Caco-2 (cell line): ENCODE measurements at regions not wholly inside any gene's neighbourhood (a gene's known extent, or its start where the extent isn't known, plus 50 kb on each side); places are given as distances from the start of the nearest gene placed in this dataset.

Experiments
- BruUV-seq: library from RNA; stranded (reverse); fragments of 400-500 nt; replicated peaks from 2 replicates; lab custom pipeline; 2021; lab: Mats Ljungman, UMichigan
- CTCF ChIA-PET: fragments of 300-600 bp; sonication (Branson Sonifier 250); formaldehyde crosslinking; loops from one replicate; lab custom pipeline; 2022; ENCODE audit warnings: antibody characterized with exemption; lab: Charles Lee
- POLR2A ChIA-PET: fragments of 300-600 bp; sonication (Branson Sonifier 250); formaldehyde crosslinking; loops from one replicate; lab custom pipeline; 2022; ENCODE audit warnings: antibody characterized with exemption; lab: Charles Lee
- DNase-seq, 2 experiments: peaks; one replicate each; pipeline versions ENCODE4 v3.0.0 to v3.0.0-alpha.2; 2020 to 2022
- H3K27me3 ChIP-seq: replicated peaks from 2 replicates; pipeline ENCODE4 v1.6.0; 2011; ENCODE audit warnings: low read length; ENCODE audit not compliant: control insufficient read depth, insufficient read depth
- H3K36me3 ChIP-seq: 2 replicates; pipeline ENCODE4 v1.5.1; 2011; ENCODE audit warnings: low read length; ENCODE audit not compliant: control insufficient read depth, insufficient read depth
- H3K4me1 ChIP-seq: fragments of 250-450 bp; sonication (Bioruptor Pico); 2 replicates; pipeline ENCODE4 v1.5.1; 2020; ENCODE audit warnings: mild to moderate bottlenecking
- H3K4me3 ChIP-seq: 2 replicates; pipeline ENCODE4 v1.5.1; 2011; ENCODE audit warnings: low read depth, mild to moderate bottlenecking, control low read depth, low read length
- H3K9me3 ChIP-seq: fragments of 250-450 bp; sonication (Bioruptor Pico); 2 replicates; pipeline ENCODE4 v1.5.1; 2020; ENCODE audit warnings: mild to moderate bottlenecking, moderate library complexity
- H3K27ac Mint-ChIP-seq: one replicate; pipeline ENCODE4 v1.8.0; 2022; ENCODE audit warnings: mixed read lengths; ENCODE audit not compliant: unreplicated experiment
- H3K27me3 Mint-ChIP-seq: one replicate; pipeline ENCODE4 v1.8.0; 2022; ENCODE audit warnings: mixed read lengths; ENCODE audit not compliant: insufficient read depth, unreplicated experiment
- H3K36me3 Mint-ChIP-seq: one replicate; pipeline ENCODE4 v1.8.0; 2022; ENCODE audit warnings: mild to moderate bottlenecking, mixed read lengths; ENCODE audit not compliant: insufficient read depth, unreplicated experiment
- H3K4me1 Mint-ChIP-seq: one replicate; pipeline ENCODE4 v1.8.0; 2022; ENCODE audit warnings: low read depth, mixed read lengths; ENCODE audit not compliant: unreplicated experiment
- H3K4me3 Mint-ChIP-seq: one replicate; pipeline ENCODE4 v1.8.0; 2022; ENCODE audit warnings: mild to moderate bottlenecking, moderate library complexity, mixed read lengths; ENCODE audit not compliant: unreplicated experiment
- H3K9me3 Mint-ChIP-seq: one replicate; pipeline ENCODE4 v1.8.0; 2022; ENCODE audit warnings: mixed read lengths; ENCODE audit not compliant: unreplicated experiment
- CTCF ChIP-seq, 2 experiments: fragments of 200-600 bp in 1 of 2; IDR thresholded peaks; 1 replicate in 1 of 2; 2 replicates in 1 of 2; pipeline versions ENCODE4 v1.5.1 to v1.8.0; 2011 to 2022; ENCODE audit warnings: antibody characterized with exemption in 1 of 2, control low read depth in 1 of 2, inconsistent platforms in 1 of 2, low read depth in 1 of 2, low read length in 1 of 2, mild to moderate bottlenecking in 1 of 2, moderate library complexity in 1 of 2; ENCODE audit not compliant: insufficient read depth in 1 of 2, severe bottlenecking in 1 of 2, unreplicated experiment in 1 of 2
- intact Hi-C: fragments of 100-400 bp; cut with micrococcal nuclease; formaldehyde crosslinking; loops from one replicate; pipeline ENCODE4 v1.10.0; 2022; ENCODE audit not compliant: unreplicated experiment

DNA sequence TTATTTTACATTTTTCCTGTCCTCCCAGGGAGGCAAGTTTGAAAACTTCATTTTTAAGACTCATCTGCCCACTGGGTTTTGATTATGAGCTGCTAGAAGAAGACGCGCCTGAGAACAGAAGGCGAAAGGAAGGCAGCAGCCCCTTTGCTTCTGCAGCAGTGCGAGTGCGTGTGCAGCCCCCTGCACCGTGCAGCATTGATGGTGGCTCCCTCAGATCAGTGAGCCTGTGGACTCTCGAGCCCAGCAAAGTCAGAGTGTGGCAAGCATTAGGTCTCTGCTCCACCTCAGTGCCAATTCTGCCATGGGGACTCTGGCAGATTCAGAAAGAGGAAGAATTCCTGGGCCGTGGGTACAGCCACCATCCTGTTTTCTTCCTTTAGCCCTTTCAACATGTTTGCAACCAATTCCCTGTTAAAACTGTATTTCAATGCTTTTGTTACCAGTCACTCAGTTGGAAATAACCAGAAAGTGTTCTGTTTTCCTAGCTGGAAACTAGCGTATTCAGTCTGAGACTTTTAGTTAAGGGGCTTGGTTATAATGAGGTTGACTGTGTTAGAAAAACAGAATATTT is 134.8 kb upstream of the OGFRL1 start:
- ChIA-PET CTCF (no interaction called here), POLR2A (no interaction called here)
- no peak for TF ChIP-seq CTCF (IDR thresholded peaks at IDR 0.05; ENCODE audit: insufficient read depth in 1 of 2, low read depth in 1 of 2, low read length in 1 of 2, severe bottlenecking in 1 of 2, unreplicated experiment in 1 of 2)
- Histone ChIP-seq H3K27me3 (no peaks in the 10 kb centered on the region; the same call in 1 of the 2 replicates), H3K36me3 (no peaks in the 10 kb centered on the region), H3K4me3 (no peak overlapping the region), H3K9me3 (no peaks in the 10 kb centered on the region), H3K4me1 (no peaks in the 10 kb centered on the region)
- intact Hi-C loops, result no loop called here
- DNase-seq, result no peak
- no peaks in the 10 kb centered on the region for H3K4me1 Mint-ChIP-seq
- no peaks in the 10 kb centered on the region for H3K36me3 Mint-ChIP-seq
- BruUV-seq, result no TSS peak
- no peak overlapping the region for H3K4me3 Mint-ChIP-seq
- H3K27ac Mint-ChIP-seq, result no peak overlapping the region
- no peaks in the 10 kb centered on the region for H3K9me3 Mint-ChIP-seq
- peaks cover 16% of the 10 kb centered on the region for H3K27me3 Mint-ChIP-seq

- no peak for TF ChIP-seq CTCF (IDR thresholded peaks at IDR 0.05; ENCODE audit: insufficient read depth in 1 of 2, low read depth in 1 of 2, low read length in 1 of 2, severe bottlenecking in 1 of 2, unreplicated experiment in 1 of 2)
- no peak for DNase-seq
- Mint-ChIP-seq H3K4me3 (no peak overlapping the region), H3K27ac (no peak overlapping the region), H3K27me3 (peaks cover 15% of the 10 kb centered on the region), H3K4me1 (no peaks in the 10 kb centered on the region), H3K36me3 (no peaks in the 10 kb centered on the region), H3K9me3 (no peaks in the 10 kb centered on the region)
- intact Hi-C loops, result no loop called here
- BruUV-seq, result no TSS peak
- Histone ChIP-seq H3K36me3 (no peaks in the 10 kb centered on the region), H3K27me3 (no peaks in the 10 kb centered on the region; the same call in 1 of the 2 replicates), H3K9me3 (no peaks in the 10 kb centered on the region), H3K4me3 (no peak overlapping the region), H3K4me1 (no peaks in the 10 kb centered on the region)
- ChIA-PET CTCF (no interaction called here), POLR2A (no interaction called here)
Observed at GRCh38 chr6:71157345-71157744, 131.3 kb upstream of the OGFRL1 start.

DNA sequence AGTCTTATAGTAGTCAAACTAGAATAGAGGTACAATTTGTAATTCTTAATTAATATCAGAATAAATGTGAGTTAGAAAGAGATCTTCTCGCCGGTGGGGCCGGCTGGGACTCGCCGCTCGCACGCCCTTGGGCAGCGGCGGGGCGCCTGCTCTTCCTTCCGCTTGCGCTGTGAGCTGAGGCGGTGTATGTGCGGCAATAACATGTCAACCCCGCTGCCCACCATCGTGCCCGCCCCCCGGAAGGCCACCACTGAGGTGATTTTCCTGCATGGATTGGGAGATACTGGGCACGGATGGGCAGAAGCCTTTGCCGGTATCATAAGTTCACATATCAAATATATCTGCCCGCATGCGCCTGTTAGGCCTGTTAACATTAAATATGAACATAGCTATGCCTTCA is 123.7 kb upstream of the OGFRL1 start:
- Mint-ChIP-seq H3K4me1 (no peaks in the 10 kb centered on the region), H3K4me3 (no peak overlapping the region), H3K36me3 (no peaks in the 10 kb centered on the region), H3K27me3 (peaks cover 8% of the 10 kb centered on the region), H3K27ac (no peak overlapping the region), H3K9me3 (peaks cover 9% of the 10 kb centered on the region)
- CTCF ChIA-PET, result no interaction called here
- POLR2A ChIA-PET, result no interaction called here
- intact Hi-C loops, result no loop called here
- no peak overlapping the region for H3K4me3 ChIP-seq
- no peaks in the 10 kb centered on the region for H3K4me1 ChIP-seq
- TF ChIP-seq CTCF (IDR thresholded peaks at IDR 0.05; ENCODE audit: insufficient read depth in 1 of 2, low read depth in 1 of 2, low read length in 1 of 2, severe bottlenecking in 1 of 2, unreplicated experiment in 1 of 2), result no peak
- no peak for DNase-seq
- no TSS peak for BruUV-seq
- H3K36me3 ChIP-seq, result no peaks in the 10 kb centered on the region
- H3K27me3 ChIP-seq, result no peaks in the 10 kb centered on the region; the same call in 1 of the 2 replicates
- no peaks in the 10 kb centered on the region for H3K9me3 ChIP-seq
